ENCODE measurements at regions not wholly inside any gene's neighbourhood (a gene's known extent, or its start where the extent isn't known, plus 50 kb on each side); places are given as distances from the start of the nearest gene placed in this dataset.
A peak's percentile ranks its signal among the peaks of the same experiment; 100 is the strongest.

- DNase-seq (ENCODE audit: low read depth in 2 of 2), result peak; percentile 13 to 40
- no peak for TF ChIP-seq CTCF (IDR thresholded peaks at IDR 0.05; ENCODE audit: low read depth, low read length)
- no peak overlapping the region for H3K4me3 ChIP-seq (replicated peaks in 1 of 2; ENCODE audit: low read depth in 2 of 2, low read length in 2 of 2)
Observed at GRCh38 chr6:40907198-40907701, 131.8 kb downstream of the UNC5CL start.

- peak; percentile 5 to 8 for DNase-seq (ENCODE audit: low read depth in 2 of 2)
- TF ChIP-seq CTCF (IDR thresholded peaks at IDR 0.05; ENCODE audit: low read depth, low read length), result no peak
- no peak overlapping the region for H3K4me3 ChIP-seq (replicated peaks in 1 of 2; ENCODE audit: low read depth in 2 of 2, low read length in 2 of 2)
Observed at GRCh38 chr6:40906759-40907158, 132.3 kb downstream of the UNC5CL start.

- no peak for DNase-seq (ENCODE audit: low read depth in 2 of 2)
- H3K4me3 ChIP-seq (replicated peaks in 1 of 2; ENCODE audit: low read depth in 2 of 2, low read length in 2 of 2), result no peak overlapping the region
Observed at GRCh38 chr6:40904583-40905194, 134.3 kb downstream of the UNC5CL start.

GRCh38 chr6:40903456-40903855, 135.6 kb downstream of the UNC5CL start:
- TF ChIP-seq CTCF (IDR thresholded peaks at IDR 0.05; ENCODE audit: low read depth, low read length), result no peak
- no peak overlapping the region for H3K4me3 ChIP-seq (replicated peaks in 1 of 2; ENCODE audit: low read depth in 2 of 2, low read length in 2 of 2)
- no peak for DNase-seq (ENCODE audit: low read depth in 2 of 2)

More at GRCh38 chr6:40904583-40905194, 134.3 kb downstream of the UNC5CL start:
- no peak for TF ChIP-seq CTCF (IDR thresholded peaks at IDR 0.05; ENCODE audit: low read depth, low read length)

- no peak overlapping the region for H3K4me3 ChIP-seq (replicated peaks in 1 of 2; ENCODE audit: low read depth in 2 of 2, low read length in 2 of 2)
- no peak for DNase-seq (ENCODE audit: low read depth in 2 of 2)
Observed at GRCh38 chr6:40901322-40902055, 137.5 kb downstream of the UNC5CL start.

GRCh38 chr6:40900791-40901190, 138.2 kb downstream of the UNC5CL start:
- H3K4me3 ChIP-seq (replicated peaks in 1 of 2; ENCODE audit: low read depth in 2 of 2, low read length in 2 of 2), result no peak overlapping the region
- no peak for TF ChIP-seq CTCF (IDR thresholded peaks at IDR 0.05; ENCODE audit: low read depth, low read length)
- no peak for DNase-seq (ENCODE audit: low read depth in 2 of 2)

More at GRCh38 chr6:40901322-40902055, 137.5 kb downstream of the UNC5CL start:
- TF ChIP-seq CTCF (IDR thresholded peaks at IDR 0.05; ENCODE audit: low read depth, low read length), result no peak
